Ovary (tissue), 7 donors: ENCODE measurements at regions not wholly inside any gene's neighbourhood (a gene's known extent, or its start where the extent isn't known, plus 50 kb on each side); places are given as distances from the start of the nearest gene placed in this dataset.

Experiments
- DNase-seq, 5 donors: peaks; one replicate each; pipeline ENCODE4 v3.0.0-alpha.2; 2019 to 2020
- H3K27ac ChIP-seq, 2 donors: fragments of 200-600 bp; one replicate each; pipeline versions ENCODE4 v1.5.1 to v1.8.0; 2019 to 2022
- H3K27me3 ChIP-seq: fragments of 200-600 bp; one replicate; pipeline ENCODE4 v1.8.0; 2022
- H3K36me3 ChIP-seq: fragments of 200-600 bp; sonication (generic); one replicate; pipeline ENCODE4 v1.5.1; 2019
- H3K4me1 ChIP-seq: one replicate; pipeline ENCODE4 v1.8.1; 2013; ENCODE audit warnings: mild to moderate bottlenecking, moderate library complexity; ENCODE audit not compliant: insufficient read depth
- H3K4me3 ChIP-seq: fragments of 200-600 bp; sonication (generic); one replicate; pipeline ENCODE4 v1.5.1; 2017
- H3K9me3 ChIP-seq, 2 donors: fragments of 200-600 bp in 1 of 2; sonication (generic) in 1 of 2; one replicate each; pipeline versions ENCODE4 v1.5.1 to v1.8.1; 2013 to 2019; ENCODE audit warnings: mild to moderate bottlenecking in 1 of 2, moderate library complexity in 1 of 2
- EP300 ChIP-seq: sonication (generic); formaldehyde crosslinking; IDR thresholded peaks from one replicate; pipeline ENCODE4 v1.6.1; 2017; ENCODE audit warnings: antibody characterized with exemption
- POLR2A ChIP-seq: fragments of 450-650 bp; IDR thresholded peaks from one replicate; pipeline ENCODE4 v1.6.1; 2017; ENCODE audit warnings: antibody characterized with exemption, mild to moderate bottlenecking, moderate library complexity
- WGBS, 3 donors: extraction: QIAGEN DNeasy Blood & Tissue Kit in 1 of 3; methylation state at CpG; one replicate each; pipeline versions ENCODE4 v1.1.5 to v1.1.7; 2013 to 2017; 5-methylcytosine and 5-hydroxymethylcytosine counted together
- intact Hi-C, 4 donors: fragments of 100-400 bp; cut with DNase I; formaldehyde crosslinking; loops; one replicate each; pipeline versions ENCODE4 v1.11.0 to v1.15.1; 2022 to 2023
- TF ChIP-seq, protein P1 (sequence below), 3 donors: fragments of 450-650 bp in 2 of 3; fragments of 200-600 bp in 1 of 3; IDR thresholded peaks; one replicate each; pipeline versions ENCODE4 v1.5.1 to v1.8.0; 2016 to 2022; ENCODE audit warnings: antibody characterized with exemption in 3 of 3, mild to moderate bottlenecking in 1 of 3
- donor health status: DM: no; HTN: no; CAD: no; lungs with moderate emphysema.
- donor health status: DM: no; HTN: no; CAD: no.
- donor health status: Bipolar disorder and iron deficiency.
- donor health status: DM: no; HTN: no; CAD: no.
- donor health status: DM: yes; HTN: yes; CAD: no.

DNA sequence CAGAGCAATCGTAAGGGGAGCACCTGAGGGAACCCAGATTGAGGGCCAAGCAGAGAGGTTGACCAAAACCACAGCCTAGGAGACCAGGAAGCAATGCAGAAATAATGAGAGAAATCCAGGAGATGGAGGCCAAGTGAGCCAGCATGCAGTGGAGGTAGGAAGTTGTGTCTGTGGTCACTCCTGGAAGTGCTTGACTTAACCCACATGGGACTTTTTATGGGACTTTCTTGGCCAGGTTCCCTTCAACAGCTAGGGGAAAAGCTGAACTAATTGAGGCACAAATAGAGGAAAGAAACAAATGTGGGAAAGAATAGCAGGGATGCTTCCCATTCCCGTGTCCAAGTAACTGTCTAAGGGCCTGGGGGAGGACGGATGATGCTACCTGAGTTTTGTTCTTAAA lies 293.2 kb upstream of the CLINT1 start:
- TF ChIP-seq, protein P1, sequence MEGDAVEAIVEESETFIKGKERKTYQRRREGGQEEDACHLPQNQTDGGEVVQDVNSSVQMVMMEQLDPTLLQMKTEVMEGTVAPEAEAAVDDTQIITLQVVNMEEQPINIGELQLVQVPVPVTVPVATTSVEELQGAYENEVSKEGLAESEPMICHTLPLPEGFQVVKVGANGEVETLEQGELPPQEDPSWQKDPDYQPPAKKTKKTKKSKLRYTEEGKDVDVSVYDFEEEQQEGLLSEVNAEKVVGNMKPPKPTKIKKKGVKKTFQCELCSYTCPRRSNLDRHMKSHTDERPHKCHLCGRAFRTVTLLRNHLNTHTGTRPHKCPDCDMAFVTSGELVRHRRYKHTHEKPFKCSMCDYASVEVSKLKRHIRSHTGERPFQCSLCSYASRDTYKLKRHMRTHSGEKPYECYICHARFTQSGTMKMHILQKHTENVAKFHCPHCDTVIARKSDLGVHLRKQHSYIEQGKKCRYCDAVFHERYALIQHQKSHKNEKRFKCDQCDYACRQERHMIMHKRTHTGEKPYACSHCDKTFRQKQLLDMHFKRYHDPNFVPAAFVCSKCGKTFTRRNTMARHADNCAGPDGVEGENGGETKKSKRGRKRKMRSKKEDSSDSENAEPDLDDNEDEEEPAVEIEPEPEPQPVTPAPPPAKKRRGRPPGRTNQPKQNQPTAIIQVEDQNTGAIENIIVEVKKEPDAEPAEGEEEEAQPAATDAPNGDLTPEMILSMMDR (IDR thresholded peaks at IDR 0.05), result no peak
- TF ChIP-seq POLR2A (no peak), EP300 (no peak)
- Histone ChIP-seq H3K9me3 (no peaks in the 10 kb centered on the region), H3K27me3 (no peaks in the 10 kb centered on the region), H3K4me3 (no peak overlapping the region), H3K36me3 (no peaks in the 10 kb centered on the region), H3K4me1 (no peaks in the 10 kb centered on the region), H3K27ac (no peak overlapping the region)
- intact Hi-C loops, result no loop called here
- DNase-seq, result no peak
- 84 to 92% (median 90%) methylated on average over 3 of the region's 3 CpGs for WGBS, 3 donors

DNA sequence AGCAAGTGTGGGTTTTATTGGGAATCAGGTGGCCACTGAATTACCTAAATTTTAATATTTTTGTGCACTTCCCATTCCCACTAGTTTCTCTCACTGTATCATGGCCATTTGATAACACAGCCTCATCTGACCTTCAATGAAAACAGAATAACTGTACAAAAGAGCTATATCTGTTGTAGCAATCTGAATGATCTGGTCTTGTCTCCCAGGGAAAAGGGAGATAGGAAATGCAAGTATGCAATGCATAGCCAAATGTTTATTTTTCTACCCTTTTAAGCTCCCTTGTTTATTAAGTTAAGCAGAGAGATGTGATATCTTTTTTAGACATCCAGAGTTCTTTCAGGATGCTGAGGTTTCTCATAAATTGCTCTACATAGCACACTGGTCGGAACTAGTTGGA lies 288.3 kb upstream of the CLINT1 start:
- no peaks in the 10 kb centered on the region for H3K36me3 ChIP-seq
- H3K4me3 ChIP-seq, result no peak overlapping the region
- no peaks in the 10 kb centered on the region for H3K27me3 ChIP-seq
- no peak overlapping the region for H3K27ac ChIP-seq
- intact Hi-C loops, result no loop called here
- no peak for DNase-seq
- peaks cover 6% of the 10 kb centered on the region for H3K4me1 ChIP-seq
- TF ChIP-seq, protein P1 (IDR thresholded peaks at IDR 0.05), result no peak
- TF ChIP-seq EP300 (no peak), POLR2A (no peak)
- 48 to 58% (median 50%) methylated on average over 1 of the region's 1 CpG for WGBS, 3 donors
- H3K9me3 ChIP-seq, result no peaks in the 10 kb centered on the region

DNA sequence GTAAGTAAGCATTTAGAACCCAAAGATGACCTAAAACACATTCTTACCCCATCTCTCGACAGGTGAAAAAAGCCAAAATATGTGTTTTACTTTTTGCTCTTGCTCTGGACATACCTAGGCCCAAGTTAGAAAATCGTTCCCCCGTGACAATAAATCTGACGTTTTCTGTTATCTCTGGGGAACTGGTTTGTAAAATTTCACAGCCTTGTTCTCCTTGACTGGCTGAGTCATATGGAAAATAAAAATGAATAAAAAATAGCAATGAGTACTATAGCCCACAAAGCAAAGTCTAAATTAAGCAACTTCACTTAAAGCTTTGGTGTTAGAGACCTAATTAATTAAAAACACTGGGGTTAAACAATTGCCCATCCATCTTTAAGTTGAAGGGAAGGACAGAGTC lies 286.9 kb upstream of the CLINT1 start:
- H3K36me3 ChIP-seq, result no peaks in the 10 kb centered on the region
- no peak overlapping the region for H3K4me3 ChIP-seq
- H3K27me3 ChIP-seq, result no peaks in the 10 kb centered on the region
- WGBS, 3 donors, result 67 to 76% (median 74%) methylated on average over 4 of the region's 4 CpGs
- H3K9me3 ChIP-seq, result no peaks in the 10 kb centered on the region
- H3K27ac ChIP-seq, result no peak overlapping the region
- DNase-seq, result no peak
- intact Hi-C loops, result no loop called here
- peaks cover 6% of the 10 kb centered on the region for H3K4me1 ChIP-seq
- no peak for TF ChIP-seq POLR2A
- TF ChIP-seq, protein P1 (IDR thresholded peaks at IDR 0.05), result no peak
- no peak for TF ChIP-seq EP300

DNA sequence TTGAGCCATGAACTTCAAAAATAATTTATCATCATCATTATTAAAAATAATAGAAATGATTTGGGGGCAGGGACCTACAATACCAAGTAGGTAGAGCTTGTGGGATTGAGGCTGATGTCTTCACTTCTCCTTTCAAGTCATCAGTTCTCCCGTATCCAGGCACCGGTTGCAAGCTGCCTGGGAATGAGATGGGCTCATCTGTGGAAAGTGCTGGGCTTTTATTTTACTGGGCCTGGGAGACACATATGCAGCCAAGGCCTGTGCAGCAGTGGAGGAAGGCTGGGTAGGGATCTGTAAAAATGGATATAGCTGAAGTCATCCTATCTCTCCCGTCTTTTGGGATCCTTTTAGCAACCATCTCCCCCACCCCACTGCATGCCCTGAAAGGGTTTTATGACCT lies 284.1 kb upstream of the CLINT1 start:
- WGBS, 3 donors, result 63 to 67% (median 66%) methylated on average over 3 of the region's 3 CpGs
- peaks cover 9% of the 10 kb centered on the region for H3K4me1 ChIP-seq
- no peaks in the 10 kb centered on the region for H3K36me3 ChIP-seq
- DNase-seq, result no peak
- H3K4me3 ChIP-seq, result no peak overlapping the region
- H3K9me3 ChIP-seq, result no peaks in the 10 kb centered on the region
- H3K27ac ChIP-seq, result no peak overlapping the region
- no peaks in the 10 kb centered on the region for H3K27me3 ChIP-seq
- no peak for TF ChIP-seq POLR2A
- TF ChIP-seq, protein P1 (IDR thresholded peaks at IDR 0.05), result no peak
- no peak for TF ChIP-seq EP300
- intact Hi-C loops, result no loop called here

DNA sequence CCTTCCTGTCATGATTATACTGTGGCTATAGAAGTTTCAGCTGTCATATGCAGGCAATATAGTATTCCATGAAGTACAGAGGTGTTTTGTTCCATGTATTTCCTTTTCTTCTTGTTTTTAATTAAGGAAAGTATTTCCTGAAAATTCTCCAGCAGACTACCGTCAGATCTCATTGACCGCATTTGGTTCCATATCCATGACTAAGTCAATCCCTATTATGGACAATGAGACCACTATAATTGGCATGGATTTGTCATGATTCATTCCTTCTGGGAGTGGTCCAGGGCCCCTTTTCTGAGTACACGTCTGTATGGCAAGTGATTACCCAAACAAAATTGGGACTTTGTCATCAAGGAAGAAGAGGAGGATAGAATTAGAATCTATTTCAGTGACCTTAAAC lies 283.2 kb upstream of the CLINT1 start:
- DNase-seq, result no peak
- no peaks in the 10 kb centered on the region for H3K27me3 ChIP-seq
- no peaks in the 10 kb centered on the region for H3K36me3 ChIP-seq
- H3K9me3 ChIP-seq, result no peaks in the 10 kb centered on the region
- H3K4me3 ChIP-seq, result no peak overlapping the region
- TF ChIP-seq POLR2A (no peak), EP300 (no peak)
- TF ChIP-seq, protein P1 (IDR thresholded peaks at IDR 0.05), result no peak
- no peak overlapping the region for H3K27ac ChIP-seq
- WGBS, 3 donors, result 75 to 77% (median 77%) methylated on average over 3 of the region's 3 CpGs
- intact Hi-C loops, result no loop called here
- peaks cover 9% of the 10 kb centered on the region for H3K4me1 ChIP-seq
